Esophagus (tissue), 2 donors: ENCODE measurements at regions not wholly inside any gene's neighbourhood (a gene's known extent, or its start where the extent isn't known, plus 50 kb on each side); places are given as distances from the start of the nearest gene placed in this dataset.

Experiments used
- H3K27ac ChIP-seq, 2 donors: one replicate each; pipeline ENCODE4 v1.5.1; 2013; ENCODE audit warnings: low read depth in 2 of 2, mild to moderate bottlenecking in 2 of 2, inconsistent platforms in 1 of 2, low read length in 1 of 2, moderate library complexity in 1 of 2
- H3K27me3 ChIP-seq, 2 donors: one replicate each; pipeline ENCODE4 v1.6.1; 2013; ENCODE audit warnings: low read length in 2 of 2, control low read depth in 1 of 2, mild to moderate bottlenecking in 1 of 2; ENCODE audit not compliant: insufficient read depth in 2 of 2, control insufficient read depth in 1 of 2
- H3K36me3 ChIP-seq, 2 donors: one replicate each; pipeline ENCODE4 v1.6.1; 2013; ENCODE audit warnings: low read length in 1 of 2; ENCODE audit not compliant: control insufficient read depth in 2 of 2, insufficient read depth in 2 of 2
- H3K4me1 ChIP-seq, 2 donors: one replicate each; pipeline ENCODE4 v1.6.1; 2013; ENCODE audit warnings: low read length in 1 of 2; ENCODE audit not compliant: control insufficient read depth in 2 of 2, insufficient read depth in 2 of 2
- H3K4me3 ChIP-seq, 2 donors: one replicate each; pipeline ENCODE4 v1.5.1; 2013; ENCODE audit warnings: low read length in 2 of 2, mild to moderate bottlenecking in 2 of 2, low read depth in 1 of 2, moderate library complexity in 1 of 2
- H3K9me3 ChIP-seq, 2 donors: one replicate each; pipeline ENCODE4 v1.6.1; 2013; ENCODE audit warnings: mild to moderate bottlenecking in 2 of 2, low read depth in 1 of 2, low read length in 1 of 2, moderate library complexity in 1 of 2; ENCODE audit not compliant: control insufficient read depth in 2 of 2, insufficient read depth in 1 of 2
- WGBS, 2 donors: extraction: QIAGEN DNeasy Blood & Tissue Kit; methylation state at CpG; one replicate each; pipeline ENCODE4 v1.1.7; 2013; 5-methylcytosine and 5-hydroxymethylcytosine counted together
- donor health status: healthy with polysubstance abuse.
- donor health status: Bipolar disorder and iron deficiency.

DNA sequence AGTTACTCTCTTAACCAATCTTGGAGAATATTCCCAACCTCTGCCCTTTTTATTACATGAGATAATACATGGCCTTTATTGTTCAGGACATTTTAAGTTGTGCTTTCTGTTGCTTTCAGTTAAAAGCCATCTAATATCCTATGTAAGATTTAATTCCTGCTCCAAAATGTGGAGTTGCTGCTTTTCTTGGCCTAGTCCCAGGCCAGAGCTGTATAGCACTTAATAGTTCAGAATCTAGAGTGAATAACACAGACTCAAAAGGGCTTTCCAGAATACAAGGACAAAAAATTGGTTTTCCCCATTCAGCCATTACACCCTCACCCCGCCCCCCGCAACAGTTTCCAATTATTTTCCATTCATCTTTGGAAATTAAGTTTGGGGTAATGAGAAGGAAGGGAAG lies 144.3 kb upstream of the SMAD1 start:
- H3K9me3 ChIP-seq, result no peaks in the 10 kb centered on the region
- 94 to 98% methylated on average over 2 of the region's 2 CpGs for WGBS, 2 donors
- no peaks in the 10 kb centered on the region for H3K27me3 ChIP-seq
- no peaks in the 10 kb centered on the region for H3K36me3 ChIP-seq
- no peak overlapping the region for H3K27ac ChIP-seq
- no peaks in the 10 kb centered on the region for H3K4me1 ChIP-seq
- H3K4me3 ChIP-seq, result no peak overlapping the region

DNA sequence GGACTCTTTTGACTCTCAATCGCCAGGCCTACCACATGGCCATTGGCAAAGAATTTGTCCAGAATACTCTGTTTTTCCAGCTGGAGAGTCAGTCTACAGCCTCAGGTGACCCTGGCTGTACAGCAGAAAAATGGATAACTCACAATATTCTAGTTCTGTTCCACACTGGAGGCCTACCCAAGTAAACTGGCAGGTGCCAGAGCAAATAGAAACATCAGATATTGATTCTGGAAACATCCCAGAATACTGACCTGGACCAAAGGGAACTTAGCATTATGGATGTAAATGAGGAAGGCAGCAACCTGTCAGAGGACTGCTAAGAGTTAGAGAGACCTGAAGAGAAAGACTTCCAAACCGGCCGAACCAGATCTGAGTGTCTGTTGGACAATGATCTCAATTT lies 147.9 kb upstream of the SMAD1 start:
- Histone ChIP-seq H3K9me3 (no peaks in the 10 kb centered on the region), H3K4me3 (no peak overlapping the region), H3K27me3 (no peaks in the 10 kb centered on the region), H3K36me3 (no peaks in the 10 kb centered on the region), H3K4me1 (no peaks in the 10 kb centered on the region), H3K27ac (no peak overlapping the region)
- 62 to 72% methylated on average over 3 of the region's 3 CpGs for WGBS, 2 donors

DNA sequence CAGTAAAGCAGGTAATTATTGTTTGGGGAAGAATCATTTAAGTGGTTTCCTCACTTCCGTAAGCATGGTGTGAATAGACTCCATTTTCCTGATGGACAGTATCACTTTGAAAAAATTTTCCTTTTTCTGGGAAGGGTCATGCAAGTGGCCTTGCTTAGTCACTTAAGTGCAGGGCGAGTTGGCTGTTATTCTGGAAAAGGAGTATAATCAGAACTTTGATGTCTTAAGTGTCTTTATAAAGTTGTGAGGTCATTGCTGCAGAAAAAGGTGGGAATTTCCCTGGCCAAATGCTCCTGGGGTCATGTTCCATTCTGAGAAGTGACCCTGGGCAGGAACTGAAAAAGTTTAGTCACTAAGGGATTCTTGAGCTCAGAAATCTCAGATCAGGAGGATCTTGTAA lies 146.1 kb upstream of the OTUD4 start:
- no peaks in the 10 kb centered on the region for H3K9me3 ChIP-seq
- 70 to 77% methylated on average over 2 of the region's 2 CpGs for WGBS, 2 donors
- H3K27ac ChIP-seq, result no peak overlapping the region
- no peak overlapping the region for H3K4me3 ChIP-seq
- no peaks in the 10 kb centered on the region for H3K4me1 ChIP-seq
- H3K27me3 ChIP-seq, result no peaks in the 10 kb centered on the region
- H3K36me3 ChIP-seq, result no peaks in the 10 kb centered on the region

DNA sequence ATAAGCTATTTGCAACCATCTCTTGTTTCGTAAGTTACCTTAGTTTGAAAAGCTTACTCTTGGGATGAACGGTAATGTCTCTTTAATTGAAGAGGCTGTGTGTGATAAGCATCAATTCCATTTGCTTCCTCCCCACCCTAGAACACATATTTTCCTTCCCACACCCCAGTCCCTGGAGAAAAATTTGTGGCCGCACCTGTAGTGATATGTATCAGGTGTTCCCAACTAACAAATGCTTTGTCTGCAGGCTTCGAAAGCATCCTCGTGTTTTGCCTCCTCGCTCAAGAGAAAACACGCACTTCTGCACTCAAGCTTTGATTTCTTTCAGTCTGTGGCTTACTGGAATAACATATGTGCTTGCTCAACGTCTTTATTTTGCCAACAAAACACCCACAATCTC lies 143.8 kb upstream of the OTUD4 start:
- 81 to 85% methylated on average over 8 of the region's 8 CpGs for WGBS, 2 donors
- H3K27me3 ChIP-seq, result no peaks in the 10 kb centered on the region
- no peaks in the 10 kb centered on the region for H3K4me1 ChIP-seq
- H3K9me3 ChIP-seq, result no peaks in the 10 kb centered on the region
- no peaks in the 10 kb centered on the region for H3K36me3 ChIP-seq
- H3K4me3 ChIP-seq, result no peak overlapping the region
- H3K27ac ChIP-seq, result no peak overlapping the region

DNA sequence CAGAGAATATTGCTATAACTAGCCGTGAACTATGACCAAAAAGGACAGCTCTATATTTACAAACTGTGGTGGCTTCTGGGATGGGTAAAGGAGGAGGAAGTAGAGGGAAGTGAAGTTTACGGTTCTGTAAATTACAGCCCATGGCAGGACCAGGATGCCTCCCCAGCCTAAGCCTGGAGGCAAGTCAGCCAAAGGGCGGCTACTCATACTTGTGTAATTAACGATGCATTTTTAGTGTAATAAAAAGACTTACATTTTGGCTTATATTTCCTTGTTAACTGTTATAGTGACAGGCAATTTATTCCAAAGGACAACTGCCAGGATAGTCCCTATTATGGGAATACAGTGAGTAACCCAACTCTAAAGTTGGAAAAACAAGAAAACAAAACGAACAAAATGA lies 139.9 kb upstream of the OTUD4 start:
- 38 to 47% methylated on average over 5 of the region's 5 CpGs for WGBS, 2 donors

DNA sequence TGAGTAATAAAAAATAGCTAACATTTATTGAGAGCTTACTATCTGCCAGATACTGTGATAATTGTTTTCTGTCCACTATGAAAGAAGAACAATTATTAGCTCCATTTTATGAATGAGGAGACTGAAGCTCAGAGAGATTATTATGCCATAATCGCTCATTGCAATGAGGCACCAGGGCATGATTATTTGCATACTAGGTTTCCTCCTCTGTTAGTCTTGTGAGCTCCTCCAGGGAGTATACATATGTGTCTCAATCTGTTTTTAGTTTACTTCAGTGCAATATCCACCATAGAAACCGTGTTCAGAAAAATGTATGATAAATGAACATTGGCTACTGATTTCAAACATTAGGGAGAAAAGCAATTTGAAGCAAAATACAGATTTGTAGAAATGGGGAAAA lies 139.4 kb upstream of the OTUD4 start:
- Histone ChIP-seq H3K4me1 (no peaks in the 10 kb centered on the region), H3K27ac (no peak overlapping the region), H3K36me3 (no peaks in the 10 kb centered on the region), H3K27me3 (no peaks in the 10 kb centered on the region), H3K4me3 (no peak overlapping the region), H3K9me3 (no peaks in the 10 kb centered on the region)
- whole genome bisulfite sequencing, 2 donors, result 59 to 66% methylated on average over 2 of the region's 2 CpGs

More for the DNA sequence above, 139.9 kb upstream of the OTUD4 start:
- no peak overlapping the region for H3K27ac ChIP-seq
- H3K4me3 ChIP-seq, result no peak overlapping the region
- no peaks in the 10 kb centered on the region for H3K9me3 ChIP-seq
- H3K36me3 ChIP-seq, result no peaks in the 10 kb centered on the region
- no peaks in the 10 kb centered on the region for H3K4me1 ChIP-seq
- H3K27me3 ChIP-seq, result no peaks in the 10 kb centered on the region

DNA sequence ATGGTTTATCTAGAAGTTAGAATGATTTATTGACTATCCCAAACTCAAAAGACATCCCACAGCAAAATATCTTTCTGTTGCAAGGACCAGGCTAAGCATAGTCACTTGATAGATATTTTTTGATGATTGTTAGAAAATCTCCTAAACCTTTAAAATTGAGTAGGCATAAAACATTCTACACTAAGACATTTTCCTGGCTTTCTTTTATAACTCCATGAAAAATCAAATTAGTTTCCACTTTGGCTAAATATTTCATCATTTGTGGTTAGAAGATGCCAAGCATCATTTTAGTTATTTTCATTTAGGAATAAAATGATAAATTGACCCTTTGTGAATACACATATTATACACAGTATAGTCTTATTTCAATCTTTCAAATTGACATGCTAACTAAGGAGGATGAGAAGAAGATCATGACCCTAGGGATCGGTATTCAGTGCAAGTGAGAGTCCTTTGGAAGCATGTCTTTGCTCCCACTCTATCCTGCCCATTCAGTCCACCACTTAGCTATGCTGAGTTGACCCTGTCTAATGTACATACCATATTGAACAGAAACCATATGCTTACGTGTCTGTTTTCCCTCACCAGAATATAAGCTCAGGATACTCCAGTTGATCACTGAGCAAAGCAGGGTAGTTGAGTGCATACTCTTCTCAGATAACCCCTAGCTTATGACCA lies 136.6 kb upstream of the OTUD4 start:
- Histone ChIP-seq H3K9me3 (no peaks in the 10 kb centered on the region), H3K27me3 (no peaks in the 10 kb centered on the region), H3K36me3 (no peaks in the 10 kb centered on the region), H3K4me1 (no peaks in the 10 kb centered on the region), H3K27ac (no peak overlapping the region), H3K4me3 (no peak overlapping the region)
- 84 to 89% methylated on average over 2 of the region's 2 CpGs for WGBS, 2 donors

DNA sequence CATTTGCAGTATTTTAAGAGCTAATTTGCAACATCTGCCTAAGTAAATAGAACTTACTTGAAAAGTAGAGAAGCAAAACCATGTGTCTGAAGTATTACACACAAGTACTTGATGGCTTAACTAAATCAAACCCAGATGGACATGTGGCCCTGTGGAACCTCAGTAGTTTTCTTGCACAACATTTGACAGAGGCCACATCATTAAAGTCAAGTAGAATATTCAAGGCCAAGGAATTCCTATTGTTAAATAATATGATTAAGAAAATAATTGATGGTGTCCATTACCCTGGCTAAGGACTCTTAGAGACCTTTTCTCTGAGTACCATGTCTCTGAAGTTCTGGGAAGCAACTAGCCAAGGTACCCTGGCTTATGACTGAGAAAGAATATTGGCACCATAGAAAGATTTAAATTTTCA lies 135.4 kb upstream of the OTUD4 start:
- Histone ChIP-seq H3K4me3 (no peak overlapping the region), H3K27ac (no peak overlapping the region), H3K36me3 (no peaks in the 10 kb centered on the region), H3K4me1 (no peaks in the 10 kb centered on the region), H3K27me3 (no peaks in the 10 kb centered on the region), H3K9me3 (no peaks in the 10 kb centered on the region)

DNA sequence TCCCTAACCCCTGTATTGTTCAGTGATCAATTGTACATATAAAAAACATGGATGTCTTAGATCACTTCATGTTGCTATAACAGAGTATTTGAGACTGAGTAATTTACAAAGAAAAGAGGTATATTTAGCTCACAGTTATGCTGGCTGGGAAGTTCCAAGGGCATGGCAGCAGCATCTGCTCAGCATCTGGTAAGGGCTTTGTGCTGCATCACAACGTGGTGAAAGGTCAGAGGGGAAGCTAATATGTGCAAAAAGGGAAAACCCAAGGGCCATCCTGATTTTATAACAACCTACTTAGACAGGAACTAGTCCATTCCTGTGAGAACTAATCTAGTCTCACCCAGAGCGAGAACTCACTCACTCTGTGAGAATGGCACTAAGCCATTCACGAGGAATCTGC lies 128.2 kb upstream of the OTUD4 start:
- 64 to 75% methylated on average over 3 of the region's 3 CpGs for WGBS, 2 donors
- H3K27ac ChIP-seq, result no peak overlapping the region
- H3K36me3 ChIP-seq, result no peaks in the 10 kb centered on the region
- no peak overlapping the region for H3K4me3 ChIP-seq
- H3K27me3 ChIP-seq, result no peaks in the 10 kb centered on the region
- no peaks in the 10 kb centered on the region for H3K4me1 ChIP-seq
- no peaks in the 10 kb centered on the region for H3K9me3 ChIP-seq

DNA sequence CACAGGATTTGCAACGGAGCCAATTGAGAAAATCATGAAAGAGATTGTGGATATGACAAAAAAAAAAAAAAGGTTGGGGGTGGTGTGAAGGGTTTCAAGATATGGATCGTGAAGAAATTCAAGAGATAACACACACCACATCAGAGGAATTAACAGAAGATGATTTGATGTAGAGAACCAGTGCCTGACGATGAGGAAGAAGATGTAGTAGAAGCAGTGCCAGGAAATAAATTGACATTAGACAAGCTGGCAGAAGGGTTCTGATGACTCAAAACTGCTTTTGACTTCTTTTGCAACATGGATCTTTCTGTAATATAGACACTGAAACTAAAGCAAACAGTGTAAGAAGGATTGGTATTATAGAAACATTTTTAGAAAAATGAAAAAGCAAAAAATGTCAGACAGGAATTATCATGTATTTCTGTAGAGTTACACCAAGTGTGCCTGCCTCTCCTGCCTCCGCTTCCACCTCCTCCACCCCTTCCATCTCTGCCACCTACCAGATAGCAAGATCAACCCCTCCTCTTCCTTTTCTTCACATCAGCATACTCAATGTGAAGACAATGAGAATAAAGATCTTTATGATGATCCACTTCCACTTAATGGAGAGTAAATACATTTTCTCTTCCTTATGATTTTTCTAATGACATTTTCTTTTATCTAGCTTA lies 127.5 kb upstream of the OTUD4 start:
- Histone ChIP-seq H3K9me3 (no peaks in the 10 kb centered on the region), H3K27ac (no peak overlapping the region), H3K27me3 (no peaks in the 10 kb centered on the region), H3K4me3 (no peak overlapping the region), H3K4me1 (no peaks in the 10 kb centered on the region), H3K36me3 (no peaks in the 10 kb centered on the region)
- WGBS, 2 donors, result 38 to 46% methylated on average over 4 of the region's 4 CpGs
